ENCODE measurements at regions not wholly inside any gene's neighbourhood (a gene's known extent, or its start where the extent isn't known, plus 50 kb on each side); places are given as distances from the start of the nearest gene placed in this dataset.

DNA sequence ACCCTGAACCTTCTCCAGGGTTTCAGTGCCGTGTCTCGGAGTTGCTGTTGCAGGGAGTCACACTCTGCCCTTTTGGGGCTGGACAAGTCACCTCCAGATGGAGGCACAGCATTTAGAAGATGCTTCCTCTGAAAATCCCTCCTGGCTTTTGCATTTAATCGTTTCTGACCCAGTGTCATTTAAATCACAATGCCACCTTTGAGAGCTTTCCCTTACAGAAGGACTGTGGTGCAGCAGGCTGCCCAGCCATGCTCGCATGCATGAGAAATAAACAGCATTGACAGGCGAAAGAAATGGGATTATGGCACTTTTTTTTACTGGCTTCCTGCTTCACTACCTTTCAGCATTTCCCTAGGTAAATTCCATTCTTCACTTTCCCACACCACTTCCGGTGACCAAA lies 113.4 kb upstream of the DYRK2 start:
- TF ChIP-seq CTCF (IDR thresholded peaks at IDR 0.05) = no peak
- no peak overlapping the region for H3K27ac Mint-ChIP-seq
- intact Hi-C loops (cut with micrococcal nuclease) = no loop called here
- no peak for ATAC-seq
- H3K9me3 Mint-ChIP-seq = no peaks in the 10 kb centered on the region
- H3K4me1 Mint-ChIP-seq (ENCODE audit: low read depth) = peaks cover 4% of the 10 kb centered on the region
- ChIA-PET POLR2A (no interaction called here), CTCF (no interaction called here)
- no peak for DNase-seq
- no peaks in the 10 kb centered on the region for H3K27me3 Mint-ChIP-seq
- H3K36me3 Mint-ChIP-seq (ENCODE audit: low read depth) = no peaks in the 10 kb centered on the region
- no peak overlapping the region for H3K4me3 Mint-ChIP-seq

GRCh38 chr12:67535971-67536370 lies 112.6 kb upstream of the DYRK2 start:
- no peak overlapping the region for H3K27ac Mint-ChIP-seq
- DNase-seq = no peak
- ChIA-PET CTCF (no interaction called here), POLR2A (no interaction called here)
- intact Hi-C loops (cut with micrococcal nuclease) = no loop called here
- no peak for ATAC-seq
- no peaks in the 10 kb centered on the region for H3K36me3 Mint-ChIP-seq (ENCODE audit: low read depth)
- no peak for TF ChIP-seq CTCF (IDR thresholded peaks at IDR 0.05)
- H3K9me3 Mint-ChIP-seq = no peaks in the 10 kb centered on the region
- H3K4me1 Mint-ChIP-seq (ENCODE audit: low read depth) = peaks cover 6% of the 10 kb centered on the region
- H3K27me3 Mint-ChIP-seq = no peaks in the 10 kb centered on the region
- H3K4me3 Mint-ChIP-seq = no peak overlapping the region

GRCh38 chr12:67539329-67539728 lies 109.2 kb upstream of the DYRK2 start:
- Mint-ChIP-seq H3K36me3 (ENCODE audit: low read depth) (no peaks in the 10 kb centered on the region), H3K9me3 (no peaks in the 10 kb centered on the region), H3K27ac (no peak overlapping the region), H3K4me3 (no peak overlapping the region), H3K4me1 (ENCODE audit: low read depth) (peaks cover 17% of the 10 kb centered on the region), H3K27me3 (no peaks in the 10 kb centered on the region)
- CTCF ChIA-PET = no interaction called here
- intact Hi-C loops (cut with micrococcal nuclease) = no loop called here
- ATAC-seq (no peak), DNase-seq (no peak)
- no peak for TF ChIP-seq CTCF (IDR thresholded peaks at IDR 0.05)
- POLR2A ChIA-PET = no interaction called here

GRCh38 chr12:67539946-67540345 lies 108.6 kb upstream of the DYRK2 start:
- Mint-ChIP-seq H3K27ac (no peak overlapping the region), H3K4me3 (no peak overlapping the region), H3K9me3 (no peaks in the 10 kb centered on the region), H3K4me1 (ENCODE audit: low read depth) (peaks cover 19% of the 10 kb centered on the region), H3K36me3 (ENCODE audit: low read depth) (no peaks in the 10 kb centered on the region), H3K27me3 (no peaks in the 10 kb centered on the region)
- no peak for TF ChIP-seq CTCF (IDR thresholded peaks at IDR 0.05)
- intact Hi-C loops (cut with micrococcal nuclease) = no loop called here
- ChIA-PET POLR2A (no interaction called here), CTCF (no interaction called here)
- no peak for ATAC-seq
- no peak for DNase-seq

DNA sequence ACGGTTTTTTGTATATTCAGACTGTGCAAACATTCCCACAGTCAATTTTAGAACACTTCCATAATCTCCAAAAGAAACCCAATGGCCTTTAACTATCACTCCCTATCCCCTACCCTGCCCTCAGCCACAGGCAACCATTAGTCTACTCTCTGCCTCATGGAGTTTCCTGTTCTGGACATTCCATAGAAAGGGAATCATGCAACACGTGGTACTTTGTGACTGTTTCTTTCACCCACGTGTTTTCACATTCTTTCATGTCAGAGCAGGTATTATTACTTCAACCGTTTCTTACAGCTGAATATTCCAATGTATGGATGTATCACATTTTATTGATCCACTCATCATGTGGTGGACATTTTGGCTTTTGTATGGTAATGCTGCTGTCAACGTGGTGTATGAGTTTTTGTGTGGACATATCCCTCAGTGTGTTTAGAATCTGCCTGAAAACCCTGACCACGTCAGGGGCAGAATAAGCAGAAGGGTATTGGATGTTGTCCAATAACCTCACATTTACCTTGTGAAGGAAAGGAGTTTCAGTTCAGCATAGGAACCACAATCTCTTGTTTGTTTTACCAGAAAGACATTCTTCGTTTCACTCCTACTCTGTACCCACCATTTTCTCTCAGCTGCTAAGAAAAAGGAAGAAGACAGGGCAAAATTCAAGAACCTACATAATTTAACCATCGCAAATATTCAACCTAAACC lies 107.5 kb upstream of the DYRK2 start:
- CTCF ChIA-PET = no interaction called here
- no peak overlapping the region for H3K27ac Mint-ChIP-seq
- H3K36me3 Mint-ChIP-seq (ENCODE audit: low read depth) = no peaks in the 10 kb centered on the region
- H3K4me1 Mint-ChIP-seq (ENCODE audit: low read depth) = peaks cover 26% of the 10 kb centered on the region
- no peak for TF ChIP-seq CTCF (IDR thresholded peaks at IDR 0.05)
- H3K4me3 Mint-ChIP-seq = no peak overlapping the region
- H3K9me3 Mint-ChIP-seq = no peaks in the 10 kb centered on the region
- POLR2A ChIA-PET = no interaction called here
- DNase-seq = no peak
- no peak for ATAC-seq
- intact Hi-C loops (cut with micrococcal nuclease) = no loop called here
- no peaks in the 10 kb centered on the region for H3K27me3 Mint-ChIP-seq
